Neutrophil (primary cell): ENCODE measurements at regions not wholly inside any gene's neighbourhood (a gene's known extent, or its start where the extent isn't known, plus 50 kb on each side); places are given as distances from the start of the nearest gene placed in this dataset.
"Not testable (repeated sequence)": the region's sequence is repeated elsewhere in the genome, so short reads cannot be mapped to it uniquely, and the experiment has no call there.

ENCODE experiments used
- H3K27ac ChIP-seq: fragments of 200-600 bp; sonication (generic); 2 replicates; pipeline ENCODE4 v1.5.1; 2016; ENCODE audit warnings: mild to moderate bottlenecking, moderate library complexity
- H3K27me3 ChIP-seq: fragments of 200-600 bp; sonication (generic); 2 replicates; pipeline ENCODE4 v1.6.0; 2016; ENCODE audit warnings: mild to moderate bottlenecking
- H3K36me3 ChIP-seq: fragments of 200-600 bp; sonication (generic); 2 replicates; pipeline ENCODE4 v1.5.1; 2017
- H3K4me1 ChIP-seq, 2 experiments: fragments of 200-600 bp in 1 of 2; sonication (generic) in 1 of 2; 1 replicate in 1 of 2; 2 replicates in 1 of 2; pipeline versions ENCODE4 v1.5.1 to v1.6.1; 2013 to 2016; ENCODE audit warnings: low read depth in 1 of 2, low read length in 1 of 2, mild to moderate bottlenecking in 1 of 2, moderate library complexity in 1 of 2; ENCODE audit not compliant: control insufficient read depth in 1 of 2, insufficient read depth in 1 of 2
- H3K4me3 ChIP-seq, 2 experiments: fragments of 200-600 bp in 1 of 2; sonication (generic) in 1 of 2; 1 replicate in 1 of 2; 2 replicates in 1 of 2; pipeline ENCODE4 v1.5.1; 2013 to 2016; ENCODE audit warnings: low read depth in 1 of 2, low read length in 1 of 2, mild to moderate bottlenecking in 1 of 2, moderate library complexity in 1 of 2
- H3K9me3 ChIP-seq: fragments of 200-600 bp; sonication (generic); 2 replicates; pipeline ENCODE4 v1.5.1; 2016
- TF ChIP-seq, protein P1 (sequence below): fragments of 200-600 bp; sonication (generic); IDR thresholded peaks from 2 replicates; pipeline ENCODE4 v1.5.1; 2016; ENCODE audit warnings: antibody characterized with exemption

DNA sequence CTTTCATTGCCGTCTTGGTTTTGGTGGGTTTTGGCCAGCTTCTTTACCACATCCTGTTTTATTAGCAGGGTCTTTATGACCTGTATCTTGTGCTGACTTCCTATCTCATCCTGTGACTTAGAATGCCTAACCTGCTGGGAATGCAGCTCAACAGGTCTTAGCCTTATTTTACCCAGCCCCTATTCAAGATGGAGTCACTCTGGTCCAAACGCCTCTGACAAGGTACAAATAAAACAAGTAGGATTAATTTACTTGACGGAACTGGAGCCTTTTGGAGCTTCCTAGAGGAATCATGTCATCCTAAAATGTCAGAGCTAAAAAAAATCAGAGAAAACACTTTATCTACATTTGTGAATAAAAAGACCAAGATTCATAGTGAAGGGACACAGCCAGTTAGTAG lies 66.2 kb upstream of the ATXN3L start:
- TF ChIP-seq, protein P1, sequence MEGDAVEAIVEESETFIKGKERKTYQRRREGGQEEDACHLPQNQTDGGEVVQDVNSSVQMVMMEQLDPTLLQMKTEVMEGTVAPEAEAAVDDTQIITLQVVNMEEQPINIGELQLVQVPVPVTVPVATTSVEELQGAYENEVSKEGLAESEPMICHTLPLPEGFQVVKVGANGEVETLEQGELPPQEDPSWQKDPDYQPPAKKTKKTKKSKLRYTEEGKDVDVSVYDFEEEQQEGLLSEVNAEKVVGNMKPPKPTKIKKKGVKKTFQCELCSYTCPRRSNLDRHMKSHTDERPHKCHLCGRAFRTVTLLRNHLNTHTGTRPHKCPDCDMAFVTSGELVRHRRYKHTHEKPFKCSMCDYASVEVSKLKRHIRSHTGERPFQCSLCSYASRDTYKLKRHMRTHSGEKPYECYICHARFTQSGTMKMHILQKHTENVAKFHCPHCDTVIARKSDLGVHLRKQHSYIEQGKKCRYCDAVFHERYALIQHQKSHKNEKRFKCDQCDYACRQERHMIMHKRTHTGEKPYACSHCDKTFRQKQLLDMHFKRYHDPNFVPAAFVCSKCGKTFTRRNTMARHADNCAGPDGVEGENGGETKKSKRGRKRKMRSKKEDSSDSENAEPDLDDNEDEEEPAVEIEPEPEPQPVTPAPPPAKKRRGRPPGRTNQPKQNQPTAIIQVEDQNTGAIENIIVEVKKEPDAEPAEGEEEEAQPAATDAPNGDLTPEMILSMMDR: no peak
- Histone ChIP-seq H3K36me3 (no peaks in the 10 kb centered on the region), H3K9me3 (no peaks in the 10 kb centered on the region), H3K27ac (no peak overlapping the region), H3K4me1 (no peaks in the 10 kb centered on the region), H3K4me3 (no peak overlapping the region), H3K27me3 (no peaks in the 10 kb centered on the region)

DNA sequence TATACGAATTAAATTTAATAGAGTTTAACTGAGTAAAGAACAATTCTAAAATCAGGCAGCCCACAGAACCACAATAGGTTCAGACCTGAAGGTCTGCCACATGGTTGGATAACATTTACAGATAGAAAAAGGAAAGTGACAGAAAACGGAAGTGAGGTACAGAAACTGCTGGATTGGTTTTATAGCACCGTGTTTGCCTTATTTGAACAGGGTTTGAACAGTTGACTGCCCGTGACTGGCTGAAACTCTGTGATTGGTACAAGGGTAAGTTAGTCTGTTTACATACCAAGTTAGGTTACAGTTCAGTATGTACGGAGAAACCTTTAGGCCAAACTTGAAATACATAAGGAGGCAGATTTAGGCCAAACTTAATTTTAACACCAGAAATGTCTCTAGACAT lies 64.1 kb upstream of the ATXN3L start:
- Histone ChIP-seq H3K36me3 (no peaks in the 10 kb centered on the region), H3K9me3 (no peaks in the 10 kb centered on the region), H3K4me1 (no peaks in the 10 kb centered on the region), H3K27me3 (no peaks in the 10 kb centered on the region), H3K27ac (no peak overlapping the region), H3K4me3 (no peak overlapping the region)
- TF ChIP-seq, protein P1: no peak

DNA sequence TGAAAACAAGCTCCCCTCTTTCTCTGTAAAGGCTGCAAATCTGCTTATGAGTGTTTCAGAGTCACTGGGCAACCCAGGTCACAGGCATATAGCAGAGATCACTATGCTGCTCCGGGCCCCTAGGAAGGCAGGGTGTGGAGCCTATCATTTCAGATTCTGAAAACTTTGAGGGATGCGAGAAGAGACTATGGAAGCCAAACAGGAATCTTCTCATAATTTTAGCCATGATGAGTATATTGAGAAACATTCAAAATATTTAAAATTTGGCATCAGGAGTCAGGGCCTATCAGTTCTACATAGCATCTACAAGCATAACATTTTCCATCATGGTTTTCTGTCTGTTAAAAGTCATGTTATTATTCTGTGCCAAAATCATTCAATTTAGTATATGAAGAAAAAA lies 61.7 kb upstream of the ATXN3L start:
- no peaks in the 10 kb centered on the region for H3K27me3 ChIP-seq
- TF ChIP-seq, protein P1: no peak
- H3K36me3 ChIP-seq: no peaks in the 10 kb centered on the region
- no peak overlapping the region for H3K4me3 ChIP-seq
- H3K27ac ChIP-seq: no peak overlapping the region
- H3K4me1 ChIP-seq: no peaks in the 10 kb centered on the region
- no peaks in the 10 kb centered on the region for H3K9me3 ChIP-seq

DNA sequence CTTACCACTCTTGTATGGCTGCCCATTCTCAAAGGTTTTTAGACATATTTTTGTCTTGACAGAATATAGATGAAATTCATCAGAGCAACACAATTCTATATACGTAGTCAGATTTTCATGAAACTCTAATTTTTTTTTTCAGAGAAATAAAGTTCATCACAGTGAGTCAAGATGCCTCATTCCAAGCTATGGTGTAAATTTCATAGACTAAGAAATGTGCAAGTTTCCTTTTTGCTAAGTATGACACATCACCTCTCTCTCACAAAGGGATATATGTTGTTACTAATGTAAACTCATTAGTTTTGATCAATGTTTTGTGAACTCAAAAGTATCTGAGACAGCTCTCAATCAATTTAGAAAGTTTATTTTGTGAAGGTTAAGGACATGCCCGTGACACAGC lies 60.4 kb upstream of the ATXN3L start:
- no peak overlapping the region for H3K27ac ChIP-seq
- TF ChIP-seq, protein P1: no peak
- H3K36me3 ChIP-seq: no peaks in the 10 kb centered on the region
- no peaks in the 10 kb centered on the region for H3K27me3 ChIP-seq
- no peaks in the 10 kb centered on the region for H3K9me3 ChIP-seq
- H3K4me1 ChIP-seq: no peaks in the 10 kb centered on the region
- no peak overlapping the region for H3K4me3 ChIP-seq

DNA sequence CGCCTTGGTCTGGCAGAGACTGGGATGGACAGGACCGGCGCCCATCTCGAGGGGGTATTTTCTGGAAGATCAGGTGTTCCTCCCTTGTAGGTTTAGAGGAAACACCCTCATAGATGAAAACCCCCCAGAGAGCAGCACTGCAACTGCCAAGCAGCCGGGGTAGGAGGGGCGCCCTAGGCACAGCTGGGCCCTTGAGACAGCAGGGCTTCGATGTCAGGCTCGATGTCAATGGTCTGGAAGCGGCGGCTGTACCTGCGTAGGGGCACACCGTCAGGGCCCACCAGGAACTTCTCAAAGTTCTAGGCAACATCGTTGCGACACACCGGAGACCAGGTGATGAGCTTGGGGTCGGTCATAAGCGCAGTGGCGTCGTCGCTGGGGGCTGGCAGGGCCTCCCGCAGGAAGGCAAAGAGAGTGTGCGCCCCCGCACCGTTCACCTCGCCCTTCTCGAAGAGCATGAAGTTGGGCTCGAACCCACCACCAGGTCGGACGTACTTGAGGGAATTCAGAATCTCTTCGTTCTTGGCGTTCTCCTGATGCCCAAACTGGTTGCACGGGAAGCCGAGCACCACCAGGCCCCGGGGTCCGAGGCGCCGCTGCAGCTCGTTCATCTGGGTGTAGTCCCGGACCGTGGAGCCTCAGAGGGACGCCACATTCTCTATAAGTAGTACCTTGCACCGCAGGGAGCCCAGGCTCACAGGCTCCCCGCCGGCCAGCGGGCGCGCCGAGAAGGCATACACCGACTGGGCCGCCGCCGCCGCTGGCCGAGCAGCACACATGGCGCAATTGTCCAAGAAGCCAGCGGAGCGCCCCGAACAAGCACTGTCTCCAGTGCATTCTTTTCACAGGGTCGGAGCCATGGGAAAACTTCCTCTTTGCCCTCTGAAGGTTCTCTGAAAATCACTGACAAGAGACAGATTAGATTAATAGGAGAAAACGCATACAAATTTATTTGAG lies 59.0 kb upstream of the ATXN3L start:
- not testable (repeated sequence) for H3K27ac ChIP-seq, H3K27me3 ChIP-seq, H3K36me3 ChIP-seq, H3K9me3 ChIP-seq, H3K4me3 ChIP-seq, H3K4me1 ChIP-seq

DNA sequence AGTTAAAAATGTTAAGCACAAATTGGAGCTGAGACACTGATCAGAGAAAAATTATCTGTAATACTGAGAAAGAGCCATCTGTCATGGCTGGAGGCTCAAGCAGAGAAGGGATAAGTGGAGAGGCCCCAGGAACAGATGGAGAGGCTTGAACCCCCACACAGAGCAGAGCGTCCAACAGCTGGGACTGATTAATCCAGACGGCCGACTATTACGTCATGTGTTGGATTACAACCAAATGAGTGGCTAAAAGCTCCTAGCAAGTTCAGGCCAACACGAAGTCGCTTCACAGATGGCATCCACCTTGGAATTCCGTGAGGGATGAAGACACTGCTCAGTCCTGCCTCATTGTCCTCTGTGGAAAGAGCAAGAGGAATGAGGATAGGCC lies 57.7 kb upstream of the ATXN3L start:
- no peaks in the 10 kb centered on the region for H3K27me3 ChIP-seq
- no peaks in the 10 kb centered on the region for H3K4me1 ChIP-seq
- H3K36me3 ChIP-seq: no peaks in the 10 kb centered on the region
- no peak overlapping the region for H3K27ac ChIP-seq
- H3K9me3 ChIP-seq: no peaks in the 10 kb centered on the region
- TF ChIP-seq, protein P1: no peak
- no peak overlapping the region for H3K4me3 ChIP-seq
